ENCODE measurements at regions not wholly inside any gene's neighbourhood (a gene's known extent, or its start where the extent isn't known, plus 50 kb on each side); places are given as distances from the start of the nearest gene placed in this dataset.

DNA sequence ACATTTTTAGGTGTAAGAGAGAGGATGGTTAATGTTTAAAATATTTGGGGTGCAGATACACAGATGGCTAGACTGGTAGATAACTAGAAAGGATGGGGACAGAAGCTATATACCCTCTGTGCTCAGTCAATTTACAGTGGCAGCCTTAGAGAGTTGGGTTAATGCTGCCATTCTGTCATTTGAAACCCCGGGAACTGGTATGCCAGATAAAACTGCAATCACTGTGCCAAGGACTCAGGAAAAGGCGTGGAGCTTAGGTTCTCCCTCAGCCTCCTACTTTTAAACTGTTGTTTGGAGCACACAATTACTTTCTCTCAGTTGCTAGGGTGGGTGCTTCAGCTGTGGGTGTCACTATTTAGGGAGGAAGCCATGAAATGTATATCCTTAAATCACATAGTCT, 90.0 kb upstream of the HNRNPU start:
- TF ChIP-seq, protein P1, sequence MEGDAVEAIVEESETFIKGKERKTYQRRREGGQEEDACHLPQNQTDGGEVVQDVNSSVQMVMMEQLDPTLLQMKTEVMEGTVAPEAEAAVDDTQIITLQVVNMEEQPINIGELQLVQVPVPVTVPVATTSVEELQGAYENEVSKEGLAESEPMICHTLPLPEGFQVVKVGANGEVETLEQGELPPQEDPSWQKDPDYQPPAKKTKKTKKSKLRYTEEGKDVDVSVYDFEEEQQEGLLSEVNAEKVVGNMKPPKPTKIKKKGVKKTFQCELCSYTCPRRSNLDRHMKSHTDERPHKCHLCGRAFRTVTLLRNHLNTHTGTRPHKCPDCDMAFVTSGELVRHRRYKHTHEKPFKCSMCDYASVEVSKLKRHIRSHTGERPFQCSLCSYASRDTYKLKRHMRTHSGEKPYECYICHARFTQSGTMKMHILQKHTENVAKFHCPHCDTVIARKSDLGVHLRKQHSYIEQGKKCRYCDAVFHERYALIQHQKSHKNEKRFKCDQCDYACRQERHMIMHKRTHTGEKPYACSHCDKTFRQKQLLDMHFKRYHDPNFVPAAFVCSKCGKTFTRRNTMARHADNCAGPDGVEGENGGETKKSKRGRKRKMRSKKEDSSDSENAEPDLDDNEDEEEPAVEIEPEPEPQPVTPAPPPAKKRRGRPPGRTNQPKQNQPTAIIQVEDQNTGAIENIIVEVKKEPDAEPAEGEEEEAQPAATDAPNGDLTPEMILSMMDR (IDR thresholded peaks at IDR 0.05): no peak
- no peak for TF ChIP-seq ZFX (IDR thresholded peaks at IDR 0.05; ENCODE audit: borderline replicate concordance)
